ENCODE measurements at regions not wholly inside any gene's neighbourhood (a gene's known extent, or its start where the extent isn't known, plus 50 kb on each side); places are given as distances from the start of the nearest gene placed in this dataset.

- no peak overlapping the region for H3K4me3 ChIP-seq (ENCODE audit: low read depth, low read length)
- TF ChIP-seq CTCF (IDR thresholded peaks at IDR 0.05; ENCODE audit: borderline replicate concordance, insufficient read depth, low read depth, low read length): no peak
Measured at GRCh38 chr2:67706082-67706481, 308.9 kb downstream of the ETAA1 start.

GRCh38 chr2:67707896-67708295 lies 310.8 kb downstream of the ETAA1 start:
- TF ChIP-seq CTCF (IDR thresholded peaks at IDR 0.05; ENCODE audit: borderline replicate concordance, insufficient read depth, low read depth, low read length): no peak
- H3K4me3 ChIP-seq (ENCODE audit: low read depth, low read length): no peak overlapping the region

- H3K4me3 ChIP-seq (ENCODE audit: low read depth, low read length): no peak overlapping the region
- no peak for TF ChIP-seq CTCF (IDR thresholded peaks at IDR 0.05; ENCODE audit: borderline replicate concordance, insufficient read depth, low read depth, low read length)
Measured at GRCh38 chr2:67709835-67710234, 312.7 kb downstream of the ETAA1 start.

GRCh38 chr2:67712484-67712883 lies 315.4 kb downstream of the ETAA1 start:
- no peak for TF ChIP-seq CTCF (IDR thresholded peaks at IDR 0.05; ENCODE audit: borderline replicate concordance, insufficient read depth, low read depth, low read length)
- H3K4me3 ChIP-seq (ENCODE audit: low read depth, low read length): no peak overlapping the region

- TF ChIP-seq CTCF (IDR thresholded peaks at IDR 0.05; ENCODE audit: borderline replicate concordance, insufficient read depth, low read depth, low read length): no peak
- H3K4me3 ChIP-seq (ENCODE audit: low read depth, low read length): no peak overlapping the region
Measured at GRCh38 chr2:67713376-67713775, 316.2 kb downstream of the ETAA1 start.

- no peak overlapping the region for H3K4me3 ChIP-seq (ENCODE audit: low read depth, low read length)
- TF ChIP-seq CTCF (IDR thresholded peaks at IDR 0.05; ENCODE audit: borderline replicate concordance, insufficient read depth, low read depth, low read length): no peak
Measured at GRCh38 chr2:67716895-67717396, 319.8 kb downstream of the ETAA1 start.

- no peak for TF ChIP-seq CTCF (IDR thresholded peaks at IDR 0.05; ENCODE audit: borderline replicate concordance, insufficient read depth, low read depth, low read length)
- H3K4me3 ChIP-seq (ENCODE audit: low read depth, low read length): no peak overlapping the region
Measured at GRCh38 chr2:67717692-67718091, 320.6 kb downstream of the ETAA1 start.
